GM12874 (cell line): ENCODE measurements at regions not wholly inside any gene's neighbourhood (a gene's known extent, or its start where the extent isn't known, plus 50 kb on each side); places are given as distances from the start of the nearest gene placed in this dataset.

ENCODE experiments used
- TF ChIP-seq, protein P1 (sequence below): IDR thresholded peaks from 2 replicates; pipeline ENCODE4 v1.5.1; 2011; ENCODE audit warnings: low read depth, mild to moderate bottlenecking, control low read depth, low read length, moderate library complexity; ENCODE audit not compliant: insufficient read depth

GRCh38 chr2:64731746-64732145 is 78.0 kb upstream of the SERTAD2 start:
- TF ChIP-seq, protein P1, sequence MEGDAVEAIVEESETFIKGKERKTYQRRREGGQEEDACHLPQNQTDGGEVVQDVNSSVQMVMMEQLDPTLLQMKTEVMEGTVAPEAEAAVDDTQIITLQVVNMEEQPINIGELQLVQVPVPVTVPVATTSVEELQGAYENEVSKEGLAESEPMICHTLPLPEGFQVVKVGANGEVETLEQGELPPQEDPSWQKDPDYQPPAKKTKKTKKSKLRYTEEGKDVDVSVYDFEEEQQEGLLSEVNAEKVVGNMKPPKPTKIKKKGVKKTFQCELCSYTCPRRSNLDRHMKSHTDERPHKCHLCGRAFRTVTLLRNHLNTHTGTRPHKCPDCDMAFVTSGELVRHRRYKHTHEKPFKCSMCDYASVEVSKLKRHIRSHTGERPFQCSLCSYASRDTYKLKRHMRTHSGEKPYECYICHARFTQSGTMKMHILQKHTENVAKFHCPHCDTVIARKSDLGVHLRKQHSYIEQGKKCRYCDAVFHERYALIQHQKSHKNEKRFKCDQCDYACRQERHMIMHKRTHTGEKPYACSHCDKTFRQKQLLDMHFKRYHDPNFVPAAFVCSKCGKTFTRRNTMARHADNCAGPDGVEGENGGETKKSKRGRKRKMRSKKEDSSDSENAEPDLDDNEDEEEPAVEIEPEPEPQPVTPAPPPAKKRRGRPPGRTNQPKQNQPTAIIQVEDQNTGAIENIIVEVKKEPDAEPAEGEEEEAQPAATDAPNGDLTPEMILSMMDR = no peak

DNA sequence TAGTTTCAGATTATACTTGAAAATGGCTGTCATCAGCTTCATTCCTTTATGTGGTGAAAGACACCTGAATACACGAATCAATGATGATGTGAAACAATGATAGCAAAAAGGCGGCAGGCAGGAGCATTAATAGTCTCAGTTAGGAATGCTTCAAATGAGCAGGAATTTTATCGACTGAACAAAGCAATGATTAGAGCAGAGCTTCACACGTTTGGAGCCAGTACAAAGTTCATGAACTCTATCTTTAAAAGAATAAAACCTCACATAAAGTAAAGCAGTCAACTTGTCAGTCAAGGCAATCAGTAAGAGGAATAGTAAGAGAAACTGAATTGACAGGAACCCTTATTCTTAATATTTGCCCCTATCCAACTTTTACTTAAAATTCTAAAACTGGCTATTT is 78.4 kb upstream of the SERTAD2 start:
- TF ChIP-seq, protein P1 = no peak

GRCh38 chr2:64735504-64735903 is 81.8 kb upstream of the SERTAD2 start:
- TF ChIP-seq, protein P1 = no peak

- TF ChIP-seq, protein P1 = no peak
These were observed 83.8 kb upstream of the SERTAD2 start for GRCh38 chr2:64737547-64737946.

DNA sequence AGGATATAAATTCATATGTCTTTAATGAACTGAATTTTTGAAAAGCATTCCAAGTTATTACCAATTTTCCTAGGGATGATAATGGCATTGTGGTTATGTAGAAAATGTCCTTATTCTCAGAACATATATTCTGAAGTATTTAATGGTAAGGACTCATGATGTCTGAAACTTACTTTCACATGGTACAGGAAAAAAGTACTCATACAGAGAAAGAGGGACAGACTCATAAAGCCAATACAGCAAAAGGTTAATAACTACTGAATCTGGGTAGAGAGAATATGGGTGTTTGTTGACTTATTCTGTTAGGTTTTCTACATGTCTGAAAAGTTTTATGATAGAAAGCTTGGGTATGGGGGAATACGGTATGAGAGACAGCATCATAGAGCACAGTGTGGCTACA is 84.3 kb upstream of the SERTAD2 start:
- TF ChIP-seq, protein P1 = no peak

- TF ChIP-seq, protein P1 = no peak
These were observed 89.0 kb upstream of the SERTAD2 start for GRCh38 chr2:64742678-64743077.

DNA sequence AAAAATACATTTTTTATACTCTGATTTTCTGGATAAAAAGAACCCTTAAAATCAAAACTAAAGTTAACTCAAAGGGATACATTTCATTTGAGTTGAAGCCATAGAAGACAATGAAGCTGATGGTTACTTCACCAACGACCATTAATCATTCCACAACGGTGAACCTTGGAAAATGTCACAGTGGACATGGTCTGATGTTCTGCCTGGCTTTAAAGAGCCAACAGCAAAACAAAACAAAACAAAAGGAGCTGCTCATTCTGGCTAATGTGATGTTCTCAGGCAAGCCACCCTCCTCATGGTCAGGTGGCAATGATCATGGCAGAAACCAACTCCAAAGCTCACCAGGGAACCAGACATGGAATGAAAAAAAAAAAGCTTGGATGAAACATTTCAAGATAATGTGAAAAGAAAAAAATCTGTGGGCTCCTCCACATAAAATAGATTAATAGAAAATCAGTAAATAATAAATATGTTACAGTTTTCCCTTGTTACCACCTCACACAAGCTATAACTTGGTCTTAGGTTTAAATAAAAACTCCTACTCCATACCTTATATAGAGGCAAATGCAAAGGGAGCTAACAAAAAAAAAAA is 90.1 kb upstream of the SERTAD2 start:
- TF ChIP-seq, protein P1 = no peak
